Fibroblast of peridontal ligament (primary cell): ENCODE measurements at regions not wholly inside any gene's neighbourhood (a gene's known extent, or its start where the extent isn't known, plus 50 kb on each side); places are given as distances from the start of the nearest gene placed in this dataset.

Experiments
- DNase-seq: peaks from one replicate; pipeline ENCODE4 v3.0.0-alpha.2; 2010; ENCODE audit errors: extremely low read depth

DNA sequence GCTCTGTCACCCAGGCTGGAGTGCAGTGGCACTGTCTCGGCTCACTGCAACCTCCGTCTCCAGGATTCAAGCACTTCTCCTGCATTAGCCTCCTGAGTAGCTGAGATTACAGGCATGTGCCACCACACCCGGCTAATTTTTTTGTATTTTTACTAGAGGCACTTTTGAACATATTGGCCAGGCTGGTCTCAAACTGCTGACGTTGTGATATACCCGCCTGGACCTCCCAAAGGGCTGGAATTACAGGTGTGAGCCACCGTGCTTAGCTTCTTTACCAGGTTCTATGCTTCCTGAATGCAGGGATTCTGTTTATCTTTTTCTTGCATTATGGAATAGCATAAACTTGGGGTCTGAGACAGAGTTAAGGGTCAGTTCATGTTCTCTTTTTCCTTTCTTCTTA lies 317.9 kb upstream of the RBFOX1 start:
- DNase-seq: no peak

DNA sequence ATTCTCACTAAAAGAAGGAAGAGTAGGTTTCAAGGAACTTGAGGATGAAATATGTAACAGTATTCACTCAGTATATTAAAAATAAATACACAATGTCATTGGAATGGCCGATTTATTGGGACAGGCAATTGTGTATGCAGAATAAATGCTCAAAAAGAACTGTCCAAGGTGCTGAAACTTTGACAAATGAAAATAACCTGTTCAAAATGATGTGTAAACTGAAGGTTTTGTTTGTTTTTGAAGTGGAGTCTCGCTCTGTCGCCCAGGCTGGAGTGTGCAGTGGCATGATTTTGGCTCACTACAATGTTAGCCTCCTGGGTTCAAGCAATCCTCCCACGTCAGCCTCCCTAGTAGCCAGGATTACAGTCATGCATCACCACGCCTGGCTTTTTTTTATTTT lies 318.7 kb upstream of the RBFOX1 start:
- peak; percentile 2 for DNase-seq

DNA sequence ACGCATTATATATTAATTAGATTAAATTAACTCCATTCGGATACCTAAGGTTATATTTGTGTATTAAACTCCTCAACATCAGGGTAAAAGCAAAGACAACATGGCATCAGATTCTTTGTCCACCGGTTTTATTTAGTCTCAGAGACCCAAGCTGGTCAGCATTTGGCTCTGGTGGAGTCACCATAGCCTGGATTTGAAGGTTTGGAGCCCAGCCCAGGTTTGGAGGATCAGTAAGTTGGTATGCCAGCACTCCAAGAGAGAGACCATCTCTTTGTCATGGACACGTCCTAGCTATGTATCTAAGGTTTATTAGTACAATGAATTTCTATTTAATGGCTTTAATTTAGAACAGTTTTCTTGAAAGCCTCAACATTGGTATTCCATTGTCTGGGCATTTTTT lies 328.4 kb upstream of the RBFOX1 start:
- no peak for DNase-seq

DNA sequence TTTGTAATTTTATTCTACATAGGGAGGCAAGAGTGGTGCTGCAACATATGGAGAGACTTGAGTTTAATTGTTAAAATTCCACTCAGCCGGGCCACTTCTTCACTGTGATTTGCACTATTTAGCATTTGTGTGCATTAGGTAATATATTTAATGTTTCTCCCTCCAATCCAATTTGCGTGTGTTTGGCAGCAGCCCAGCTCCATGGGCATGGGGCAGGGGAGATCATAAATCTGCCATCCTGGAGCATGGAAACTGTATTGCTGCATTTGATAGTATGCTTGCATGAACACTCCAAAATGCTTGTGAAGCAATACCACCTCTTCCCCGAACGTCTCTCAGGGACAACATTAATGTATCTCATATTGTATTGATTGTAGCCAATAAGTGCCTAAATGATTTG lies 339.1 kb upstream of the RBFOX1 start:
- DNase-seq: no peak

DNA sequence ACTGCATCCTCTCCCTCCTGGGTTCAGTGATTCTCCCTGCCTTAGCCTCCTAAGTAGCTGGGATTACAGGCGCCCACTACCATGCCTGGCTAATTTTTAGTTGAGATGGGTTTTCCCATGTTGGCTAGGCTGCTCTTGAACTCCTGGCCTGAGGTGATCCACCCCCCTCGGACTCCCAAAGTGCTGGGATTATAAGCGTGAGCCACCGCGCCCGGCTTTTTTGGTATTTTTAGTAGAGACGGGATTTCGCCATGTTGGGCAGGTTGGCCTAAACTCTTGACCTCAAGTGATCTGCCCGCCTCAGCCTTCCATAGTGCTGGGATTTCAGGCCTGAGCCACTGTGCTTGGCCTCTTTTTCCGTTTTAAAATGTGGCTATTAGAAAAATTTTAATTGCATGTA lies 343.8 kb upstream of the RBFOX1 start:
- DNase-seq: no peak

DNA sequence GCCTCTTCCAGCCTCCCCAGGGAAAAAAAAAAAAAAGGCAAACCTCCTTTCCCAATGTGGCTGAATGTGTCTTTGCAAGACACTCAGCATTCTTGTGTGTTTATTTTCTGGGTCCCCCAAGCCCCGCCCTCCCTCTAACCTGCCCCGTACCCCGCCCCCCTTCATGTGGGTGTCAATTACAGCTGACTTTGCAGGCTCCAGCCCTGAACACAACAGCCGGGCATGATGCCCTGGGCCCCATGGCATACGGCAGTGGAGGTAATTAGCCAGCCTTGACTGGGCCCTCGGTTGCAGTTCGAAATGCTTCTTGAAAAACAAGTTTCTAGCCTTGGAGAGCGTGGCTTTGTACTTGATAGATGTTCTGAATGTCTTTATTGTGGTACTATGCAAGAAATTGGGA lies 354.7 kb upstream of the RBFOX1 start:
- DNase-seq: no peak

DNA sequence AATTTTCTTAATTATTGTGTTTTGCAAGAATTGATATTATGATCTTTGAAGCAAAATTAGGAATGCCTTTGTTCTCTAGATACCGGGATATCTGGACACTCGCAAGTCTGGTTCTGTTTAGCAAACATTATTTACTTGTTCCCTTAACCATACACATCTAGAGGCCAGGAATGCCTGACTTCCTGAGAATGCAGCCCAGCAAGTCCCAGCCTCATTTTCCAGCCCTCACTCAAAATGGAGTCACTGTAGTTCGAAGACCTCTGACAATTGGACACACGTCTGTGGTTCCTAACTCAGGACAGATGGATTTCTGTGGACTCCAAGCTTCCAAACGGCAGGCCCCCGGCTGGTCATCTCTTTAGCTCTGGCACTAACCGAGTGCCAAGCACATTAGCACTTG lies 355.4 kb upstream of the RBFOX1 start:
- no peak for DNase-seq

DNA sequence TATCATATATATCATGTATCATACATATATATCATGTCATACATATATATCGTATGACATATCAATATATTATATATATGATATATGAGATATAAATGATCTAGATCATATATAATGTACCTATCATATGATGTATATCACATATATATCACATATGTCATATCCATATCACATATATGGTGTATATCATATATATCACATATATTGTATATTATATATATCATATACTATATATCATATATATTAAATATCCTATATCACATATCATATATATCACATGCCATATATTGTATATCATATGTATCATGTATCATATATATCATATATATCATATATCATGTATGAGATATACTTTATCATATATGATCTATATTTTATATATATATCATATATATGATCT lies 355.9 kb upstream of the RBFOX1 start:
- DNase-seq: no peak

DNA sequence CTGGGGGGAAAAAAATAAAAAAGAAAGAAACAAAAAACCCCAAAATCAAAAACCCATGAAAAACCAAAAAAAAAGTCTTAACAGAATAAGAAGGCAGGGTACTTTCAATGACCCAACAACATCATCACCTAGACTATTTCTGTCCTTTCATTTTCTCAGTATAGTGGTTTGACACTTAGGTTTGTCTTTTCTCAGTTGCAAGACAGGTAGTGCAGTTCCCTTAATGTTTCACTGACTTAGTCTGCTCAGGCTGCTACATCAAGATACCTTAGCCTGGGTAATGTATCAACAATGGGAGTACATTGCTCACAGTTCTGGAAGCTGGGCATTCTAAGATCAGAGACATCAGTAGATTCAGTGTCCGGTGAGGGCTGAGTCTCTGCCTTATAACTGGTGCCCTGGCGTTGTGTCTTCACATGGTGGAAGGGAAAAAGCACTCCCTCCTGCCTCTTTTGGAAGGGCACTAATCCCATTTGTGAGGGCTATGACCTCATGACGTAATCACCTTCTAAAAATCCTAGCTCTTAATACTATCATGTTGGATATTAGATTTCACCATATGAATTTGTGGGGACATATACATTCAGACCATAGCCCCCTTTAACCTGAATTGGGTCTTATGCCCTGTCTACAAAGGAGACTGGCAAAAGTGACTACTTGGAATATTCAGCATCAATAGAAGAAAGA lies 362.3 kb upstream of the RBFOX1 start:
- DNase-seq: no peak

DNA sequence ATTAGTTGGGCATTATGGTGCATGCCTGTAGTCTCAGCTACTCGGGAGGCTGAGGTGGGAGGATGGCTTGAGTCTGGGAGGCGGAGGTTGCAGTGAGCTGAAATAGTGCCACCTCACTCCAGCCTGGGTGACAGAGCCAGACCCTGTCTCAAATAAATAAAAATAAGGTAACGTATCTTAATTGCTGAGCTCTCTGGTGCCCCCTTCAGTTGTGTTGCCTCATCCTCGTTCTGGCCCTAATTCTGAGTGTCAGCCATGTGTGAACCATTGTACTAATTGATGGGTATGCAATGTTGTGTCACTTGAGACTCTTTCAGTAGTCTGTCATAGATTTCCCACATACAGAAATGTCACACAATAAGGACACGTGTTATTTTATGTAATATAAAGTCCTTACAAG lies 363.1 kb upstream of the RBFOX1 start:
- no peak for DNase-seq

DNA sequence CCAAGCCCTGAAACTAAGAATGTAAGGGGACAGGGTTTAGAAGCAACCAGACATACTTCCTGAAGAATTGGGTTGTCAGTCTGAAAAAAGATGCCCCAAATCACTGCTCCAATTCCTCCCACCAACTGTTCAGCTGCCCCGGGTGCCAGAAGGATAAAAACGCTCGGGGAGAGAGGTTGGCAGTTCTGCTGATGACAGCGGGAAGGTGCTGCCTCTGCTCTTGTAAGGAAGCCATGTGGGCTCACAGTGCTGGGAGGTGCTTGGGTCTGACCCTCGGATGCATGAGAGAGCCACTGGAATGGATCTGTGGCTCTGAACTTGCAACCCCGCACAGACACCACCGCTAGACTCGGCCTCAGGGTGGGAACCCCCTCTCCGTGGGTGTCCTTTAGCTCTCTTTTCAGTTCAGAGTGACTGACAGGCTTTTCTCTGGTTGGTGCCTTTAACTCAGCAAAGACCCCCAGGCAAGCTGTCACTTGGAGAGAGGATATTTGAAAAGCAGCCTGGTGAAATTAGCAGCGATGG lies 364.8 kb upstream of the RBFOX1 start:
- DNase-seq: no peak

DNA sequence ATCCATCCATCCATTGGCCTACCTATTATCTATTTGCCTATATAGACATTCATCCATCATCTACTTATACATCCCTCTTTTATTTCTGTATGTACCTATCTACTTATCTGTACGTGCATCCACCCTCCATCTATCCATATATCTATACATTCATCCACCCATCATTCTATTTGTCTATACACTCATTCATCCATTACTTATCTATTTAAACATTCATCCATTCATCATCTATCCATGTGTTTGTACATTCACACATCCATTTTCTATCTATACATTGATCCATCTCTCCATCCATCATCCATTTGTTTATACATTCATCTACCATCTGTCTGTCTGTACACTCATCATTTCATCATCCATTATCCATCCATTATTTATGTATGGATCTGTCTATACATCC lies 365.7 kb upstream of the RBFOX1 start:
- DNase-seq: no peak

DNA sequence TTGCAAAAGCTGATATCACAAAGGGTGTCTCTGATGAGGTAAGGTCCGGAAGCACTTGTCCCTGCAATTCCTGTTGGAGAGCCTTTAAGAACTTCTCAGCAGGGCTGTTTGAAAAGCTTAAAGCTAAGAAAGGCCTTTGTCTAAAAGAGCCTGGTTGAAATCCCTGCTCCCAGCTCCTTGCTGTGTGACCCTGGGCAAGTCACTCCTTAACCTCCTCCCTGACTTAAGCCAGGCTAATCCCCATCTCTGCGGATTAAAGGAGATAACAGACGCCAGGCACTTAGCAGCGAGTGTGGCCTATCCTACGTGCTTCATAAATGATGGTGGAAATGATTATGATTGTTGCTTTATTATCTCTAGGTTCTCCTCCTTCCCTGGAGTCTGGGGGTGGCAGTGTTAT lies 368.0 kb upstream of the RBFOX1 start:
- DNase-seq: no peak

DNA sequence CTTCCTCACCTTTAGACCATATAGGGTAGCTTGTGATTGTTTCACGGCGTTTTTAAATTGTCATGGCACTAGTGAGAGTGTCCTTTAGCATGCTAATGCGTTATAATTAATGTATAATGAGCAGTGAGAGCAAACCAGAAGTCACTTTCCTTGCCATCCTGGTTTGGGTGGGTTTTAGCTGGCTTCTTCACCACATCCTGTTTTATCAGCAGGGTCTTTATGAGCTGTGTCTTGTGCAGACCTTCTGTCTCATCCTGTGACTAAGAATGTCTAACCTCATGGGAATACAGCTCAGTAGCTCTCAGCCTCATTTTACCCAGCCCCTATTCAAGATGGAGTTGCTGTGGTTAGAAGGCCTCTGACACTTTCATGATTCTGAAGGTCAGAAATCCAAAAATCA lies 370.9 kb upstream of the RBFOX1 start:
- no peak for DNase-seq

DNA sequence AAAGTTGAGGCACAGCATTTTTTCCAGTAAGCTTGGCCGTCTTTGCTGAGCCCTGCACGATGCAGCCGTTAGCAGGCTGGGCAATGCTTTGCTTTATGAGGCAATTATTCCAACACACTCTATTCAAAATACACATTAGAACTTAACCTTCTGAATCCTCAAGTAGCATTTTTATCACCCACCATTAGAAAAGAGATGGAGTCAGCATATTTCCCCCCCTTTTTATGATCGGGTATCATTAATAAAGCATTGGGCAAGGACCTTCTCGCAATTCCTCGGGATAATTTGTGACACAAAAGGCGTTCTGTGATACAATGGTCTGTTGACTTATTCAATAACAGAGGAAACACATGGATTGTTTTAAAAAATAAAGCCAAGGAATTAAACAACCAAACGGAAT lies 374.5 kb upstream of the RBFOX1 start:
- no peak for DNase-seq

DNA sequence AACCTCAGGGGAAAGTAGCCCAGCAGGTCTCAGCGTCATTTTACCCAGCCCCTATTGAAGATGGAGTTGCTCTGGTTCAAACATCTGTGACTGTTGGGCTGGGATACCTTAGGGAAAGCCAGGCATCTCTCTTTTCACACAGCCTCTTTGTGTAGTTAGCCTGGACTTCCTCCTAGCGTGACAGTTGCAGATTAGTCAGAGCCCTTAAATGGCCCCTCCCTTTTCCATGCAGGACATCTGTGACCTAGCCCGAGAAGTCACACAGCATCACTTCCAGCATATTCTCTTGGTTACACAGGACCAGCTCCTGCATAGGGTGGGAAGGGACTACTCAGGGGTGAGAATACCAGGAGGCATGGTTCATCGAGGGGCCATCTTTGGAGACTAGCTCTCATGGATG lies 375.0 kb upstream of the RBFOX1 start:
- DNase-seq: no peak

DNA sequence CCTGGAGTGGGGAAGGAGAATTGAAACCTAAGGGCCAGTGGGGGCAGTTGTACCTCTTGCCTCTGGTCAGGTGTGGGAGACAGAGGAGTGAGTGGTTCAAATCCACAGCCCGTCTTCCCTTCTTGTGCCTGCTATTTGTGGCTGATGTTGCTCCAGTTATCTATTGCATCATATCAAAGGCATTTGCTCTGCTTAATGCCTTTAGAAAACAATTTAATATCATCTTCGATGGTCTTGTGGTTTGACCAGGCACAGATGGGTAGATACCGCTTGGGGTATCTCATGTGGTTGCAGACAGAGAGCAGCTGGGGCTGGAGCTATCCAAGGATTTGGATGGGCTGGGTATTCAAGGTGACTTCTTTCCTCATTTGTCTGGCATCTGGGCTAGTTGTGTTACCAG lies 376.1 kb upstream of the RBFOX1 start:
- DNase-seq: no peak

DNA sequence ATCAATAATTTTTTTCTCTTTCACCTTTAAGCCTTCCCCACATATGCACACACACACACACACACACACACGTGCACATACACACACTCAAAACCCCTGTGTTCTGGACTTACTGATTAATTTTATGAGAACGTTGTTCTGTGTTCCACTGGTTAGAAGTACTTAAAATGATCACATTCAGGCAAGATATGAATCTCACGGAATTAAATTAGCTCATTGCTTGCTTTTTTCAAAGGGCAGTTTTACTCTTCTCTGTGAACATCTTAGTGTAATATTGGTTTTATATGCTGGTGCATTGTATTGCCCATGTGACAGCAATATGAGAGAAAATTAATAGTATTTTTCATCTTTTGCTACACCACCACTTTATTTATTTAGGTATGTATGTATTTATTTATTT lies 377.3 kb upstream of the RBFOX1 start:
- DNase-seq: no peak

DNA sequence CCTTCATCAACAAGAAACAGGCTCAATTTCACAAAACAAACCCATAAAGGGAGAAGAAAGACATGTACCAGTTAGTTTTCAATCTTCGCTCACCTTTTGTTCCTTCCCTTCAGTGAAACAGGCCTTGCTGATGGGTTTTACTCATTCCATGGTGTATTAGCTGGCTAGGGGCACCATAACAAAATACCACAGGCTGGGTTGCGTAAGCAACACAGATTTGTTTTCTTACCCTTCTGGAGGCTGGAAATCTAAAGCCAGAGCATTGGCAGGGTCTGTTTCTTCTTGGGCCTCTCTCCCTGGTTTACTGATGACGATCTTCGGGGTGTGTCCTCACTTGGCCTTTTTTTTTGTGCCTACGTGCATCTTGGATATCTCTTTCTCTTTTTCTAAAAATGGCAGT lies 383.4 kb upstream of the RBFOX1 start:
- no peak for DNase-seq

DNA sequence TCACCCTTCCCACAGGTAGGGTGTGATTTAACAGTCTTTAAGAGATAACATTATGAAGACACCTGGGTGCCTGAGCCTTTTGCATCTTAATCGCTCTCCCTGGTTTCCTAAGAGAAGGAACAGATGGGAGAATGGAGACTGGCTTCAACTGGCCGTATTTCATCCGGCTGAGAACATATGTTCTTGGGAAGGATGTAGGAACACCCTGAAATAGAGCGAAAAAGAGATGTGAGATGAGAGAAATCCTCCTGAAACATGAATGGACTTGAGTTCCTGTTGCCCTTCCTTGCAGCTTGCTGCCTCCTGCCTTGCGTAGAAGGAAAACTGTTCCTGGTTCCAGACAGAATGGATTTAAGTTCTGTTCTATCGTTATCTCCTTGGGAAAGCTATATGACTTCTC lies 385.4 kb upstream of the RBFOX1 start:
- DNase-seq: no peak

DNA sequence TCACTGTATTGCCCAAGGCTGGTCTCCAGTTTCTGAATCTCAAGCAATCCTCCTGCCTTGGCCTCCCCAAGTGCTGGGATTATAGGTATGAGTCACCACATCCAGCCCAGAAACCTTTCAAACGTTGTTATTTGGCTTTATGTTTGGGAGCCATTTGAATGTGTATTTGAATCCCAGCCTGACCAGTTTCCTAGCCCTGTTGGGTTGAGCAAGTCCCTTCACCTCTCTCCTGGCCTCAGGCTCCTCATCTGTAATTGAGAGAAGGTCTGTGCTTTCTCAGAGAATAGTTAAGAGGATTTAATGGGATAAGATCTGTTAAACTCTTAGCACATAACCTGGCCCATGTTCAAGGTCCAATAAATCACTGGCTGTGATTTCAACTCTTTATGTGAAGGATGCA lies 385.8 kb upstream of the RBFOX1 start:
- no peak for DNase-seq

DNA sequence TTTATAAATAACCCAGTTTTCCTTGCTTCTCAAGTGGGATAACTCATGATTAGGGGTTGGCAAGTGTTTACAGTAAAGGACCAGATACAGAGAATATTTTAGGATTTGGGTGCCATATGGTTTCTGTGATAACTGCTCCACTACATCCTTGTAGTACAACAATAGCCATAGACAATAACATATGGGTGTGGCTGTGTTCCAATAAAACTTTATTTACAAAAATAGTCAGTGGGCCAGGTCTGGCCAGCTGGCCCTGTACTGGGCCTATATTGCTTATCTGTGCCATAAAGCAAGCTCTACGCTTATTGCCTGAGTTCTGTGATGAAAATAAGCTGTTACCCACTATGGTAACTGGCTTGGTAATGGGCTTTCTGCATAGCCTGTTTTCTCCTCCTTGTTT lies 386.5 kb upstream of the RBFOX1 start:
- DNase-seq: no peak

DNA sequence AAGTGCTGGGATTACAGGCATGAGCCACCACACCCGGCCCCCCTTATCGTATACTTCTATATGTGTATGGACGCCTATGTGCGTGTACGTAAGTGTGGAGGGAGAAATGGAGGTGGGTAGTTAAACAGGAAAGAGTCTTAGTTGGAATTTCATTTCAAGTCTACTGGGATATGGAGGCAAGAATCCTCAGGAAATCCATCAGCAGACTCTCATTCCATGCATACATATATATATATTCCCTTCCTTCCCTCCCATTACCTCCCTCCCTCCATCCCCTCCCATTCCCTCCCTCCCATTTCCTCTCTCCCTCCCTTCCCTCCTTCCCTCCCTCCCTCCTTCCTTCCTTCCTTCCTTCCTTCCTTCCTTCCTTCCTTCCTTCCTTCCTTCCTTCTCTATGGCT lies 391.7 kb upstream of the RBFOX1 start:
- DNase-seq: no peak

DNA sequence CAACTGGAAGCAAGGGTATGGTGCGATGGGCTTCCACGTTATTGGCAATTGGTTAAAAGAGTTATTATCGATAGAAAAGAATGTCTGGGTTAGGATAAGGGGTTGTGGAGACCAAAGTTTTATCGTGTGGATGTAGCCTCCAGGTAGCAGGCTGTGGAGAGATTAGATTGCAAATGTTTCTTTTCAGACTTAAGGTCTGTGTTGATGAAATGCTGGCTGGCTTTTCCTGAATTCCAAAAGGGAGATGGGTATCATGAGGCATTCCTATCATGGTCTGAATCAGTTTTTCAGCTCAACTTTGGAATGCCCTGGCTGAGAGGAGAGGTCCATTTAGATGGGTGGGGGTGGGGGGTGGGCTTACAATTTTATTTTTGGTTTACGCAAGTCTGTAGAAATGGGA lies 395.0 kb upstream of the RBFOX1 start:
- DNase-seq: no peak
